Motor neuron (in vitro differentiated cells): ENCODE measurements at regions not wholly inside any gene's neighbourhood (a gene's known extent, or its start where the extent isn't known, plus 50 kb on each side); places are given as distances from the start of the nearest gene placed in this dataset.

Experiments
- ATAC-seq, 8 experiments: fragments of 200-7000 bp; cut with Tn5 transposase; replicated peaks in 6 of 8; 2 replicates each; pipeline ENCODE4 v1.8.0; 2021; ENCODE audit warnings: mild to moderate bottlenecking in 8 of 8, moderate library complexity in 8 of 8
- H3K27ac ChIP-seq, 2 donors: fragments of 250-450 bp; sonication (Bioruptor Pico); 2 replicates each; pipeline ENCODE4 v1.9.0; 2021; ENCODE audit warnings: antibody characterized with exemption in 2 of 2, mild to moderate bottlenecking in 2 of 2, moderate library complexity in 1 of 2
- H3K4me1 ChIP-seq, 2 donors: fragments of 250-450 bp; sonication (Bioruptor Pico); replicated peaks in 1 of 2; 2 replicates each; pipeline ENCODE4 v1.6.1; 2021; ENCODE audit warnings: antibody characterized with exemption in 2 of 2, mild to moderate bottlenecking in 2 of 2, moderate library complexity in 1 of 2
- H3K4me3 ChIP-seq, 5 donors: fragments of 250-450 bp; sonication (Bioruptor Pico); 2 replicates each; pipeline ENCODE4 v1.9.0; 2021; ENCODE audit warnings: antibody characterized with exemption in 5 of 5, mild to moderate bottlenecking in 5 of 5, moderate library complexity in 4 of 5
- WGBS, 10 experiments: fragments of 450-650 bp; shearing (Covaris generic); methylation state at CpG; one replicate each; pipeline ENCODE4 v1.0.0; 2022; 5-methylcytosine and 5-hydroxymethylcytosine counted together
- in situ Hi-C, 9 experiments: fragments of 400-800 bp; cut with MboI; loops; one replicate each; pipeline ENCODE4 v1.15.0; 2021; ENCODE audit warnings: low sequenced_read_pairs in 9 of 9, low pct_unique_long_range_greater_than_20kb in 2 of 9; ENCODE audit not compliant: unreplicated experiment in 9 of 9

DNA sequence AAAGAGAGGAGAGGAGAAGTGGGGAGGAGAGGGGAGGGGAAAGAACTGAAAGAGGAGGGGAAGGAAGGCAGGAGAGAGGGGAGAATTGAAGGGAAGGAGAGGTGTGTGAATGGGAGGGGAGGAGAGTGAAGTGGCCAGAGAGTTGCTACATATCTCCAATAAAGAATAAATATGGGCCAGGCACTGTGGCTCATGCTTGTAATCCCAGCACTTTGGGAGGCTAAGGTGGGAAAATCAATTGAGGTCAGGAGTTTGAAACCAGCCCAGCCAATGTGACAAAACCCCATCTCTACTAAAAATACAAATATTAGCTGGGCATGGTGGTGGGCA, 482.4 kb downstream of the NAF1 start:
- Histone ChIP-seq H3K27ac (no peak overlapping the region), H3K4me3 (no peak overlapping the region), H3K4me1 (no peaks in the 10 kb centered on the region)
- in situ Hi-C loops: no loop called here
- no peak for ATAC-seq

DNA sequence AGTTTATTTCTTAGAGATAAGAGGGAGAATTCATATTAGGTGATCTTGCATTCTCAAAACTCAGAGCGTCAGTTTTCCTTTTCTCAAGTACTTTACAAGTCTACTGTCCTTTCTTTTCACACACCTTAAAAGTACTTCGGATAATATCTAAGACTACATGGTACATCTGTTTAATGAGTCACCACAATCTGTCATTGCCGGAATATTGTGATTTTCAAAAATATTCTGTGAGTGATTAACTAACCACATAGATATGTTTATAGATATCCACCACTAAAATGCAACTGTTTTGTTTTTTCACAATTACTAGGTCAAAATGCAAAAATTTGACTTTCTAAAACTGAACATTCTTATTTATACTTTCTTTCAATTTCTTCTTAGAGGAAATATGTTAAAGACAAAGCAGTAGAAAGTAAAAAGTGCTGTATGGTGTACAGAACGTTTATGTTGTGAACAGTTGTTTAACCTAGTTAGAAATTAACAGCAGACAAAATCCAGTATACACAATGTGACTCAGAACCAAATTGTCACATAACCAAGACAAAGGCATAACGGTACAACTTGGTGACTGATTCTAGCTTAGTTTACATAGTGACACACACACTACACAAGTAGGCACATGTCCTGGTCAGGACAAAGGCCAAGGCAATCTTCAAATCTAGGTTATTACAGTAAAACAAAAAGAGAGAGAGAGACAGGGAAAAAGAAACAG, 482.9 kb downstream of the NAF1 start:
- Histone ChIP-seq H3K4me3 (no peak overlapping the region), H3K27ac (no peak overlapping the region), H3K4me1 (no peaks in the 10 kb centered on the region)
- WGBS, 10 experiments: 0 to 100% (median 39%) methylated on average over 2 to 5 of the region's 5 CpGs
- in situ Hi-C loops: no loop called here
- peak in 1 of 8 experiments; percentile 35 for ATAC-seq

DNA sequence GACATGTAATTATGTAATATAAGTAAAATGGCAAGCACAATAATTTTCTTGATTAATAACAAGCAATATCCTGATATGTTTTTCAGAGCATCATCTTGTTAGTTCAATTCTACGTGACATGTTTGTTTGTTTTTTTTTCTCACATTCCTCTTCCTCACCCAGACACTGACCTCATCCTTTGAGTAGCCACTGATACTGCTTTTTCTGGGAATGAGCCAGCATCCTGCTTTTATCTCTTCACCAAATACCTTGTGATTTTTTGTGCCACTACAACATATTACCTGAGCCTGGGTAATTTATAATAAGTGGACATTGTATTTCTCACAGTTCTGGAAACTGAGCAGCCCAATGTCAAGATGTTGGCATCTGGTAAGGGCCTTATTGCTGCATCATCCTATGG, 484.0 kb downstream of the NAF1 start:
- WGBS, 10 experiments: 10 to 100% (median 63%) methylated on average over 1 of the region's 1 CpG; no CpG with 5 or more reads in 3 of the 10 experiments
- in situ Hi-C loops: no loop called here
- H3K27ac ChIP-seq: no peak overlapping the region
- no peak overlapping the region for H3K4me3 ChIP-seq
- H3K4me1 ChIP-seq: no peaks in the 10 kb centered on the region
- no peak for ATAC-seq

DNA sequence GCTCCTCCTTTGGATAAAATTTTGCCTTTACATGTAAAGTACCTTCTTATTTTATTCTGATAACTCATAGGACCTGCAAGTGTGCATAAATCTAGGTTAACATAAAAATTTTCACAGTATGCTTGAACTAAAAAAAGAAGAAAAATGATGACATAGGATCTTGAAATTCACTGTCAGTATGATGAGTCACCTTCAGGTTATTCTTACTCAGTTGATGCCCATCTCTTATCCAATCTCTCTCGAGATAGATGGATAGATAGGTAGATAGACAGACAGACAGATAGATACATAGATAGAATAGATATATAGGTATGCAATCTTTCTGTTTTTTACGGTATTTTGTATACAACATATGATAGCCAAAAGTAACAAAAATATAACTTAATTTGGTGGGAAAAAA, 485.5 kb downstream of the NAF1 start:
- Histone ChIP-seq H3K27ac (no peak overlapping the region), H3K4me3 (no peak overlapping the region), H3K4me1 (no peaks in the 10 kb centered on the region)
- in situ Hi-C loops: no loop called here
- 0 to 83% (median 45%) methylated on average over 1 to 2 of the region's 2 CpGs for WGBS, 10 experiments
- no peak for ATAC-seq

DNA sequence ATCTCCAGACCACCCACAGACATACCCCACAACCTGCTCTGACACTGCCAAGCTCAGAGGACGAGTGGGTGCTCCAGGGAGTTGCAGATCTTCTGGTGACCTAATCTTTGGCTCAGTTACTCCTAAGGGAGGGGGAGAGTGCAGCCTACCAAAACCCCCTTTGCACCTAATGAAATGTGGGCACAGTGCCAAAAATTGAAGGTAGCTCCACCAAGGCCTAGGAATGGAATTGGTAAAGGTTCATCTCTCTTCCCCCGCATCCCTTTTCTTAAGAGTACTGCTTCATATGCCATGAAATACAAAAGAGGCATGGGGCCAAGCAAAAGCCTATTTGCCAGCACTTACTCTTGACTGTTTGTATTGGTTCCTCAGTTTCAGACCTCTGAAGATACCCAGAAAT, 491.0 kb downstream of the NAF1 start:
- H3K4me1 ChIP-seq: no peaks in the 10 kb centered on the region
- no peak for ATAC-seq
- 0 to 88% (median 46%) methylated on average over 1 to 2 of the region's 2 CpGs; no CpG with 5 or more reads in 2 of the 10 experiments for WGBS, 10 experiments
- H3K27ac ChIP-seq: no peak overlapping the region
- in situ Hi-C loops: no loop called here
- H3K4me3 ChIP-seq: no peak overlapping the region

DNA sequence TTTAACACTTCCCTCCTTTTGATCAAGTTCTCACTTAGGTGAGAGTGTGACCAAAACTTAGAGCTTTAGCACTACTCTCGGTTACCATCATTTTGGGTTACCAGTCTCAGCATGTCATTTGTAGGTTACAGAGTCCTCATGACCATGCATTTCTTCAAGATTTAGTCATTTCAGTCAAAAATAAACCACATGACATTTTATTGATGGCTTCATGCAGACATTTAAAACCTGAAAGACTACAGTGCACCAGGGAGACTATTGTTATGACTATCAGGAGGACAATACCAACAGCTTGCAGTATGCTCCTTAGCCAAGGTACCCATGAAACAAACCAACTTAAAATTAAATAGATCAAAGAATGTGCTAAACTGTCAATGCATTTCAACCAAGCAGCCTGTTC, 498.1 kb upstream of the FSTL5 start:
- 0 to 100% (median 83%) methylated on average over 1 of the region's 1 CpG; no CpG with 5 or more reads in 4 of the 10 experiments for WGBS, 10 experiments
- in situ Hi-C loops: no loop called here
- Histone ChIP-seq H3K4me1 (no peaks in the 10 kb centered on the region), H3K4me3 (no peak overlapping the region), H3K27ac (no peak overlapping the region)
- ATAC-seq: no peak

DNA sequence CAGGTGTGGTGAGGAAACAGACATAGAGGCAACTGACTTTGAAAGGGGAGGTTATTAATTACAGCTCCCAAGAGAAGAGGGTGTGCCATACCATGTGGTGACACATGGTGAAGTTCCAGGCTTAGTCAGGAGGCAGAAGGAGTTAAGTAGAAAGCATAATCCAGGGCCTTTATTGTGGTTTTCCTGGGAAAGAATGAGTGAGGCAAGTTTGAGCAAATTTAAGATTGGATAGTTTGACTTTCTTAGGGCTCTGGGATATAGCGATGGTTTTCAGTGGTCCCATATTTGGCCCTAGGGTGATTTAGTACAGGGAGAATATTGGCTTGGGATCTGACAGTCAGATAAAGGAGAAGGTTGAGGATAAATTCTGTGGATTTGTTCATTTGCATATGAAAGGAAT, 495.9 kb upstream of the FSTL5 start:
- H3K4me3 ChIP-seq: no peak overlapping the region
- ATAC-seq: no peak
- H3K4me1 ChIP-seq: no peaks in the 10 kb centered on the region
- H3K27ac ChIP-seq: no peak overlapping the region
- in situ Hi-C loops: no loop called here
- 0 to 100% (median 75%) methylated on average over 1 of the region's 1 CpG; no CpG with 5 or more reads in 3 of the 10 experiments for WGBS, 10 experiments

DNA sequence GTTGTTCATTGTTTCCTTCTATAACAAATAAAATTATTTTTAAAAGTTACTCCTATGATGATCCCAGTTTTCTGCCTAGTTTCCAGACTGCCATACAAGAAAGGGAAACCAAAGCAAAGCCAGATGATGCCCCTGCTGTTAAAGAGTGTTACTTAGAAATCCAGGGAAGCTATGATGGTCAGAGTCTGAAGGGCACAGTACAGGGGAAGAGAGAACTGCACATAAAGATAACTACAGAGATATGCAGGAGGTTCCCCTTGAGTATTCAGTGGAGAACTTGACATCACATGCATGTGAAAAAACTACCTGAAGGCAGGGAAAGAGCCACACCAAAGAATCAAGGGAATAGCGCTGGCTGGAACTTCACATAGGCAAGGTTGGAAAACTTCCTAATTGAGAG, 494.2 kb upstream of the FSTL5 start:
- 43 to 100% (median 82%) methylated on average over 1 of the region's 1 CpG; no CpG with 5 or more reads in 2 of the 10 experiments for WGBS, 10 experiments
- no peak for ATAC-seq
- Histone ChIP-seq H3K4me3 (no peak overlapping the region), H3K27ac (no peak overlapping the region), H3K4me1 (no peaks in the 10 kb centered on the region)
- in situ Hi-C loops: no loop called here

DNA sequence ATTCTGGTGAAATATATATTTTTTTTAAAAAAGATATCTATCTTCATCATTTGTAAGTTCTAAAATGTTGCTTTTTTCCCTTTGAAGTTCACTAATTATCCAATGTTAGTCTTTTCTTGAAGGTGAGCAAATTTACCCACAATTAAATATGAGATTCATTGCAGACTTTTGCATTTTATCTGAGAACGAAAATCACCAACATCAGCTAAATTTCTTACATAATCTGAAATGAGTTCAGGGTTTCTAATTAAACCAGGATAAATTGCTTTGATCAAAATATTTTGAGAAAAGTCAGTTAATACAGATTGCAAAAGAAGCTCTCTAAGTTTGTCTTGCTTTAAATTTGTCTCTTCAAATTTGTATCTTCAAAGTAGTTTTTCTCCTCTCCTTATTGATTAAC, 486.4 kb upstream of the FSTL5 start:
- no peak for ATAC-seq
- in situ Hi-C loops: no loop called here

DNA sequence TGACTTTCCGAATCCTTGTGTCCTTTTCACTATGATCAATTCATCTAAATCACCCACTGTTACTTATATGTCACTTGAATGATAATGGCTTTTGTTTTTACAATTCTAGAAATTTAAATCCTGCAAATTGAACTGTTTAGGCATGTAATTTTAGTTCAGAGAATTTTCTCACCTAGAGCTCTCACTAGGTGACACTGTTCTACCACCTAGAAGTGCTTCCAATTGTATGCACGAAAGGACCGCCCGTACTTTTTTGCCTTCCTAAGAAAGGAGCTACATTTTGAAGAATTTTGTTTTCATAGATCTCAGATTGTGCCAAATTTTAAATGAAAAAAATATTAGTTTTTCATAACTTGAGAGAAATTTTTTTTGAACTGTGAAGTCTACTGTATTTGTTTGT, 481.6 kb upstream of the FSTL5 start:
- 0 to 90% (median 76%) methylated on average over 1 to 4 of the region's 4 CpGs; no CpG with 5 or more reads in 2 of the 10 experiments for WGBS, 10 experiments
- H3K4me1 ChIP-seq: no peaks in the 10 kb centered on the region
- peak in 1 of 8 experiments; percentile 47 for ATAC-seq

More for the DNA sequence above, 486.4 kb upstream of the FSTL5 start:
- 0 to 85% (median 60%) methylated on average over 1 of the region's 1 CpG; no CpG with 5 or more reads in 1 of the 10 experiments for WGBS, 10 experiments
- H3K4me1 ChIP-seq: no peaks in the 10 kb centered on the region
- no peak overlapping the region for H3K27ac ChIP-seq
- no peak overlapping the region for H3K4me3 ChIP-seq

DNA sequence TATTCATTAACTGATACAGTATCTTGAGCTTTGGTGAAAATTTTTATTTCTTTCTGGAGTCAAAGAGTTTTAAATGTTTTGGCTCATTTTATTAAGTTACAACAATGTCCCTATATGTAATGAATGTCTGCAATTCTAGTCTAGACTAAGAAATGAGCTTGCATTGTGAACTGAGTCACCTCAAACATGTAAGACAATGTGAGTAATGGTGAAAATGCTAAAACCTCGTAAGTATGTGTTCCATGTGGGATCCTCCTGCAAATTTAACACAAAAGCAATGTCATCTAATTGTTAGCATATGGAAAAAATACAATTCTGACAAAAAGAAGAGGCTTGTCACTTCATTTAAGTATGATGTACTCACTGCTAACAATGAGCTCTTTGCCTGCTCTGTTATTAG, 480.5 kb upstream of the FSTL5 start:
- WGBS, 10 experiments: 0 to 67% (median 23%) methylated on average over 1 of the region's 1 CpG; no CpG with 5 or more reads in 1 of the 10 experiments
- Histone ChIP-seq H3K4me3 (no peak overlapping the region), H3K4me1 (no peaks in the 10 kb centered on the region), H3K27ac (no peak overlapping the region)
- in situ Hi-C loops: loop anchor here in 1 of 9 experiments (25.0 kb wide), 1 partner anchor 393 kb away; no protein-coding TSS in a partner anchor
- peak in 1 of 8 experiments; percentile 34 for ATAC-seq

More for the DNA sequence above, 481.6 kb upstream of the FSTL5 start:
- no peak overlapping the region for H3K27ac ChIP-seq
- in situ Hi-C loops: loop anchor here in 1 of 9 experiments (25.0 kb wide), 1 partner anchor 392 kb away; no protein-coding TSS in a partner anchor
- H3K4me3 ChIP-seq: no peak overlapping the region

DNA sequence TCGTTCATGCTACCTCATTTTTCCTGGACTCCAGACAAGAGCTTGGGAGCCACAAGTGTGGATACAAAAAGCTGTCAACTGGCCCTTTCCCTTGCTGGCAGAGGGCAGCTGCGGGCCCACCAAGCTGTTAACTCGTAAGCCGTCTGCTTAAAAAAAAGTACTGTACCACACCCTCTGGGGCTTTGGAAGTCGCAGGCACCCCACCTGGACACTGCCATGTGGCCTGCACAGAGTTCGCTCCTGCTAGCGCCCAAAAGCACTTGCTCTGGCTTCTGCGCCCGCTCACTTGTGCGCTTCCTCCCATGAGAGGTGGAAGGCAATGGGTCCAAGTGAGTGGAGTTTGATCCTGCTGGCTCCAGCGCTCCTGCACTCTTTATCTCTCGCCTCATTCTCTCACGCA, 476.4 kb upstream of the FSTL5 start:
- Histone ChIP-seq H3K27ac (no peak overlapping the region), H3K4me3 (no peak overlapping the region), H3K4me1 (no peaks in the 10 kb centered on the region)
- 11 to 100% (median 93%) methylated on average over 1 to 11 of the region's 13 CpGs; no CpG with 5 or more reads in 1 of the 10 experiments for WGBS, 10 experiments
- in situ Hi-C loops: loop anchor here in 1 of 9 experiments (25.0 kb wide), 1 partner anchor 397 kb away; no protein-coding TSS in a partner anchor
- no peak for ATAC-seq

DNA sequence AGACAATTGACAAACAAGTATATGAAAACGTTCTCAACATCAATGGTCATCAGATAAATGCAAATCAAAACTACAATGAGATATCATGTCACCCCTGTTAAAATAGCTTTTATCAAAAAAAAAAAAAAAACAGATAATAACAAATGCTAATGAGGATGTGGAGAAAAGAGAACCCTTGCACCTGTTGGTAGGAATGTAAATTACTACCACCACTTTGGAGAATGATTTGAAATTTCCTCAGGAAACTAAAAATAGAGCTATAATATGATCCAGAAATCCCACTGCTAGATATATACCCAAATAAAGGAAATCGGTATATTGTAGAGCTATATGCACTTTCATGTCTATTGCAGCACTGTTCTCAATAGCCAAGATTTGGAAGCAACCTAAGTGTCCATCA, 470.6 kb upstream of the FSTL5 start:
- in situ Hi-C loops: loop anchor here in 1 of 9 experiments (25.0 kb wide), 1 partner anchor 403 kb away; no protein-coding TSS in a partner anchor
- WGBS, 10 experiments: 0 to 90% (median 67%) methylated on average over 2 of the region's 2 CpGs; no CpG with 5 or more reads in 1 of the 10 experiments

DNA sequence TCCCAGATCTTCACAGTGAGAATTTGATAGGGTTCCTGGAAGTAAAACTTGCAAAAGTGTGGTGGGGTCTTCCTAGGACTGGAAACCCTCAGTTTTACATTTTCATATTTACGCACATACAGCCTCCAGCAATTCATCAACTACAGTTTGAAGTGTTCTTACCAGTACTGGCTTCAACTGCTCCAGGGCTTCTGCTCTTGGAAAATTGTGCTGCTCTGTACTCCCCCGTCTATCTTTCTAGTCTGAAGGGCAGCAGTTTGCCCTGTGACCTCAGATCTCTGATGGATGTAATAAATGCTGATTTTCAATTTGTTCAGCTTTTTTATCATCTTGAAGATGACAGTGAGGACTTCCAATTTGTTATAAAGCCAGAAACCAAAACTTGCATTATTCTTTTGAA, 458.9 kb upstream of the FSTL5 start:
- H3K27ac ChIP-seq: no peak overlapping the region

More for the DNA sequence above, 470.6 kb upstream of the FSTL5 start:
- Histone ChIP-seq H3K4me3 (no peak overlapping the region), H3K27ac (no peak overlapping the region), H3K4me1 (no peaks in the 10 kb centered on the region)
- ATAC-seq: no peak

More for the DNA sequence above, 458.9 kb upstream of the FSTL5 start:
- H3K4me1 ChIP-seq: no peaks in the 10 kb centered on the region
- ATAC-seq: peak in 2 of 8 experiments; percentile 53 to 61
- WGBS, 10 experiments: 0 to 100% (median 67%) methylated on average over 1 to 2 of the region's 2 CpGs; no CpG with 5 or more reads in 3 of the 10 experiments
- in situ Hi-C loops: no loop called here
- no peak overlapping the region for H3K4me3 ChIP-seq
